Brain microvascular endothelial cell (primary cell): ENCODE measurements at regions not wholly inside any gene's neighbourhood (a gene's known extent, or its start where the extent isn't known, plus 50 kb on each side); places are given as distances from the start of the nearest gene placed in this dataset.

ENCODE experiments used
- DNase-seq: peaks from one replicate; pipeline ENCODE4 v3.0.0-alpha.2; 2020
- H3K27ac ChIP-seq: fragments of 250-450 bp; sonication (Bioruptor Pico); 2 replicates; pipeline ENCODE4 v1.5.1; 2020; ENCODE audit warnings: mild to moderate bottlenecking, moderate library complexity
- H3K27me3 ChIP-seq: fragments of 250-450 bp; sonication (Bioruptor Pico); replicated peaks from 2 replicates; pipeline ENCODE4 v1.5.1; 2020; ENCODE audit warnings: mild to moderate bottlenecking
- H3K36me3 ChIP-seq: fragments of 250-450 bp; sonication (Bioruptor Pico); replicated peaks from 2 replicates; pipeline ENCODE4 v1.5.1; 2020; ENCODE audit warnings: mild to moderate bottlenecking
- H3K4me3 ChIP-seq: 2 replicates; pipeline ENCODE4 v1.5.1; 2011; ENCODE audit warnings: low read depth, mild to moderate bottlenecking, control low read depth, low read length, moderate library complexity
- in situ Hi-C: cut with HindIII; loops from 2 replicates; pipeline ENCODE4 v1.10.0; 2017; ENCODE audit warnings: low sequenced_read_pairs, low pct_ligation_motif_present
- TF ChIP-seq, protein P1 (sequence below): IDR thresholded peaks from 2 replicates; pipeline ENCODE4 v1.5.1; 2011; ENCODE audit warnings: low read depth, mild to moderate bottlenecking, moderate library complexity, low read length, control low read depth, inconsistent platforms; ENCODE audit errors: missing control alignments

DNA sequence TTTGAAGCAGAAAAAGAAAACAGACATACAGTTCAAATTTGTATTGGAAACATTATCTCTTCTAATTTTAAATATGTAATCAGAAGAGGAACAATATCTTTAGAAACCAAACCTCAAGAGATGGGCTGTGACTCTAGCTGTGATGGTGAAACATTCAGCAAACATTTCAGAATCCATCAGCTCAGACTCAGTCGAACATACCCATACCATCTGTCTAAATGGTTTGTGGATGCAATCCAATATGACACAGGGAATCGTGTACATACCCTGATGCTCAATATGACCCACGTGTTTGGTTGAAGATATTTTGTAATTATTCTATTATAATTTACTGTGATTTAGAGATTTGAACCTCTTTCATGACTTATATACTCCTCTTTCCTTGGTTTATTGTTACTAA, 665.2 kb upstream of the CDH8 start:
- no peak for DNase-seq
- H3K27me3 ChIP-seq: no peaks in the 10 kb centered on the region
- in situ Hi-C loops: no loop called here
- no peak overlapping the region for H3K27ac ChIP-seq
- H3K36me3 ChIP-seq: no peaks in the 10 kb centered on the region
- TF ChIP-seq, protein P1, sequence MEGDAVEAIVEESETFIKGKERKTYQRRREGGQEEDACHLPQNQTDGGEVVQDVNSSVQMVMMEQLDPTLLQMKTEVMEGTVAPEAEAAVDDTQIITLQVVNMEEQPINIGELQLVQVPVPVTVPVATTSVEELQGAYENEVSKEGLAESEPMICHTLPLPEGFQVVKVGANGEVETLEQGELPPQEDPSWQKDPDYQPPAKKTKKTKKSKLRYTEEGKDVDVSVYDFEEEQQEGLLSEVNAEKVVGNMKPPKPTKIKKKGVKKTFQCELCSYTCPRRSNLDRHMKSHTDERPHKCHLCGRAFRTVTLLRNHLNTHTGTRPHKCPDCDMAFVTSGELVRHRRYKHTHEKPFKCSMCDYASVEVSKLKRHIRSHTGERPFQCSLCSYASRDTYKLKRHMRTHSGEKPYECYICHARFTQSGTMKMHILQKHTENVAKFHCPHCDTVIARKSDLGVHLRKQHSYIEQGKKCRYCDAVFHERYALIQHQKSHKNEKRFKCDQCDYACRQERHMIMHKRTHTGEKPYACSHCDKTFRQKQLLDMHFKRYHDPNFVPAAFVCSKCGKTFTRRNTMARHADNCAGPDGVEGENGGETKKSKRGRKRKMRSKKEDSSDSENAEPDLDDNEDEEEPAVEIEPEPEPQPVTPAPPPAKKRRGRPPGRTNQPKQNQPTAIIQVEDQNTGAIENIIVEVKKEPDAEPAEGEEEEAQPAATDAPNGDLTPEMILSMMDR: no peak
- H3K4me3 ChIP-seq: no peak overlapping the region

- H3K36me3 ChIP-seq: no peaks in the 10 kb centered on the region
- TF ChIP-seq, protein P1: no peak
- no peak overlapping the region for H3K4me3 ChIP-seq
- H3K27me3 ChIP-seq: no peaks in the 10 kb centered on the region
- in situ Hi-C loops: no loop called here
- no peak for DNase-seq
- no peak overlapping the region for H3K27ac ChIP-seq
Observed at GRCh38 chr16:62700426-62701294, 664.4 kb upstream of the CDH8 start.

GRCh38 chr16:62692685-62693084, 656.4 kb upstream of the CDH8 start:
- in situ Hi-C loops: no loop called here
- no peak overlapping the region for H3K4me3 ChIP-seq
- TF ChIP-seq, protein P1: no peak

DNA sequence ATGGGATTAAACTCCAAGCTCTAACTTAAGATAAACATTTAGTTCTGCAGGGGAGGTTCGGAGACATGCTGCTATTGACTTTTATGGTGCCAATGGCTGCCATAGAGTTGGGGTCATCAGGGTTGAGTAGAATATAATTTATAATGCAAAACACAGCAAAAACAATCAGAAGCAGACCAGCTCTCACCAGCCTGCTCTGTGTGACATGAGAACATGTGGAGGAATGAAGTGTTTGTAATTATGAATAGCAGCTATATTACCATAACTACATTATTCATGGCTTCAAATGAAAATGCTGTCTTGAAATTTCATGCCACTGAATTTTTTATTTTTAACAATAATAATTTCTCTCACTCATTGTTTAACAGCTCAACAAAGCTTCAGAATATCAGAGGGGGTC, 645.6 kb upstream of the CDH8 start:
- TF ChIP-seq, protein P1: no peak
- H3K27me3 ChIP-seq: no peaks in the 10 kb centered on the region
- no peaks in the 10 kb centered on the region for H3K36me3 ChIP-seq
- no peak overlapping the region for H3K27ac ChIP-seq
- in situ Hi-C loops: no loop called here
- H3K4me3 ChIP-seq: no peak overlapping the region
- no peak for DNase-seq

More at GRCh38 chr16:62692685-62693084, 656.4 kb upstream of the CDH8 start:
- DNase-seq: no peak
- H3K36me3 ChIP-seq: no peaks in the 10 kb centered on the region
- H3K27me3 ChIP-seq: no peaks in the 10 kb centered on the region
- no peak overlapping the region for H3K27ac ChIP-seq

DNA sequence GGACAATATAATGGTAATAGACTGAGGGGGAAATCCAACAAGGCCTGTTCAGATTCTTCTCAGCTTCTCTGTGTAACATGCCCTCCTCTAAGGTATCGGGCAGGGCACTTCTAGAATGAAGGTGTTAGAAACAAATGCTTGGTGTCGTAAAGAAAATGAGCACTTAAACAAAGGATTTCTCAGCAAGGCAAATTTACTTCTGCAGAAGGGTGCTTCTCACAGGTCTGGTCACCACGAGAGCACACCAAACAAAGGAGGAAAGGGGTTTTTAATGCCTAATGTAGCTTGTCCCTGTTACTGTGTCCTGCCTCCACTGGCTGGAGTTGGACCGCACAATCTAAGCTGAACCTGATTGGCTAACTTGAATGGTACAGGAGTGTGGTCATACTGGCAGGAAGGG, 642.6 kb upstream of the CDH8 start:
- Histone ChIP-seq H3K4me3 (no peak overlapping the region), H3K27ac (no peak overlapping the region), H3K27me3 (no peaks in the 10 kb centered on the region), H3K36me3 (no peaks in the 10 kb centered on the region)
- in situ Hi-C loops: no loop called here
- no peak for DNase-seq
- TF ChIP-seq, protein P1: no peak
